Colonic mucosa (tissue), 4 donors: ENCODE measurements at regions not wholly inside any gene's neighbourhood (a gene's known extent, or its start where the extent isn't known, plus 50 kb on each side); places are given as distances from the start of the nearest gene placed in this dataset.
"Not testable (repeated sequence)": the region's sequence is repeated elsewhere in the genome, so short reads cannot be mapped to it uniquely, and the experiment has no call there.

Experiments
- DNase-seq: peaks from one replicate; pipeline ENCODE4 v3.0.0-alpha.2; 2020
- H3K27ac ChIP-seq: fragments of 200-600 bp; one replicate; pipeline ENCODE4 v1.8.0; 2021
- H3K27me3 ChIP-seq: fragments of 200-600 bp; one replicate; pipeline ENCODE4 v1.8.0; 2021
- H3K36me3 ChIP-seq: fragments of 200-600 bp; one replicate; pipeline ENCODE4 v1.8.0; 2021
- H3K4me1 ChIP-seq: fragments of 200-600 bp; one replicate; pipeline ENCODE4 v1.8.0; 2021; ENCODE audit warnings: mild to moderate bottlenecking
- H3K4me3 ChIP-seq: fragments of 200-600 bp; one replicate; pipeline ENCODE4 v1.8.0; 2021
- H3K9ac ChIP-seq, 2 donors: one replicate each; pipeline ENCODE4 v1.7.0; 2013; ENCODE audit warnings: control low read depth in 2 of 2, low read depth in 2 of 2, low read length in 2 of 2
- H3K9me3 ChIP-seq: fragments of 200-600 bp; one replicate; pipeline ENCODE4 v1.8.0; 2021
- CTCF ChIP-seq: fragments of 200-600 bp; IDR thresholded peaks from one replicate; pipeline ENCODE4 v1.8.0; 2022; ENCODE audit warnings: antibody characterized with exemption, mild to moderate bottlenecking
- intact Hi-C: fragments of 100-400 bp; cut with DNase I; formaldehyde crosslinking; loops from one replicate; pipeline ENCODE4 v1.14.1; 2022
- donor health status: healthy.
- donor health status: DM: no; HTN: no; CAD: no.
- donor health status: DM: no; HTN: no; CAD: no.

GRCh38 chrX:36897690-36898089, 110.5 kb upstream of the FAM47C start:
- Histone ChIP-seq H3K9me3 (no peaks in the 10 kb centered on the region), H3K27me3 (no peaks in the 10 kb centered on the region), H3K9ac (no peak overlapping the region), H3K4me1 (no peaks in the 10 kb centered on the region), H3K4me3 (no peak overlapping the region), H3K27ac (no peak overlapping the region), H3K36me3 (no peaks in the 10 kb centered on the region)
- intact Hi-C loops: no loop called here
- no peak for TF ChIP-seq CTCF
- no peak for DNase-seq

- H3K9ac ChIP-seq: no peak overlapping the region
- intact Hi-C loops: no loop called here
- no peak overlapping the region for H3K27ac ChIP-seq
- H3K4me1 ChIP-seq: no peaks in the 10 kb centered on the region
- no peaks in the 10 kb centered on the region for H3K9me3 ChIP-seq
- H3K27me3 ChIP-seq: no peaks in the 10 kb centered on the region
- no peak overlapping the region for H3K4me3 ChIP-seq
- H3K36me3 ChIP-seq: no peaks in the 10 kb centered on the region
- DNase-seq: no peak
- TF ChIP-seq CTCF: peak; percentile 49
These were observed 109.9 kb upstream of the FAM47C start for GRCh38 chrX:36898301-36898700.

- DNase-seq, H3K9me3 ChIP-seq, H3K4me1 ChIP-seq, H3K27ac ChIP-seq, H3K27me3 ChIP-seq, H3K36me3 ChIP-seq, H3K4me3 ChIP-seq, intact Hi-C loops, H3K9ac ChIP-seq: not testable (repeated sequence)
These were observed 103.6 kb upstream of the FAM47C start for GRCh38 chrX:36904561-36904960.

GRCh38 chrX:36908801-36909675, 99.1 kb upstream of the FAM47C start:
- intact Hi-C loops: no loop called here
- no peak for DNase-seq
- no peaks in the 10 kb centered on the region for H3K4me1 ChIP-seq

GRCh38 chrX:36909676-36910030, 98.5 kb upstream of the FAM47C start:
- no peaks in the 10 kb centered on the region for H3K9me3 ChIP-seq
- no peak for DNase-seq
- H3K4me1 ChIP-seq: no peaks in the 10 kb centered on the region
- H3K4me3 ChIP-seq: no peak overlapping the region
- no peak overlapping the region for H3K9ac ChIP-seq
- no peak overlapping the region for H3K27ac ChIP-seq
- H3K36me3 ChIP-seq: no peaks in the 10 kb centered on the region
- intact Hi-C loops: no loop called here
- no peaks in the 10 kb centered on the region for H3K27me3 ChIP-seq
- no peak for TF ChIP-seq CTCF

More at GRCh38 chrX:36908801-36909675, 99.1 kb upstream of the FAM47C start:
- H3K36me3 ChIP-seq: no peaks in the 10 kb centered on the region
- no peak overlapping the region for H3K4me3 ChIP-seq
- H3K27ac ChIP-seq: no peak overlapping the region
- H3K9ac ChIP-seq: no peak overlapping the region
- TF ChIP-seq CTCF: no peak
- no peaks in the 10 kb centered on the region for H3K27me3 ChIP-seq
- H3K9me3 ChIP-seq: no peaks in the 10 kb centered on the region

GRCh38 chrX:36913551-36913950, 94.6 kb upstream of the FAM47C start:
- TF ChIP-seq CTCF: no peak
- intact Hi-C loops: no loop called here
- Histone ChIP-seq H3K4me3 (no peak overlapping the region), H3K4me1 (no peaks in the 10 kb centered on the region), H3K9ac (no peak overlapping the region), H3K9me3 (no peaks in the 10 kb centered on the region), H3K36me3 (no peaks in the 10 kb centered on the region), H3K27me3 (no peaks in the 10 kb centered on the region), H3K27ac (no peak overlapping the region)
- DNase-seq: no peak
